ENCODE measurements at regions not wholly inside any gene's neighbourhood (a gene's known extent, or its start where the extent isn't known, plus 50 kb on each side); places are given as distances from the start of the nearest gene placed in this dataset.

- no peak for TF ChIP-seq POLR2AphosphoS5 (IDR thresholded peaks at IDR 0.05)
- TF ChIP-seq EP300 (IDR thresholded peaks at IDR 0.05), result no peak
- TF ChIP-seq, protein P1, sequence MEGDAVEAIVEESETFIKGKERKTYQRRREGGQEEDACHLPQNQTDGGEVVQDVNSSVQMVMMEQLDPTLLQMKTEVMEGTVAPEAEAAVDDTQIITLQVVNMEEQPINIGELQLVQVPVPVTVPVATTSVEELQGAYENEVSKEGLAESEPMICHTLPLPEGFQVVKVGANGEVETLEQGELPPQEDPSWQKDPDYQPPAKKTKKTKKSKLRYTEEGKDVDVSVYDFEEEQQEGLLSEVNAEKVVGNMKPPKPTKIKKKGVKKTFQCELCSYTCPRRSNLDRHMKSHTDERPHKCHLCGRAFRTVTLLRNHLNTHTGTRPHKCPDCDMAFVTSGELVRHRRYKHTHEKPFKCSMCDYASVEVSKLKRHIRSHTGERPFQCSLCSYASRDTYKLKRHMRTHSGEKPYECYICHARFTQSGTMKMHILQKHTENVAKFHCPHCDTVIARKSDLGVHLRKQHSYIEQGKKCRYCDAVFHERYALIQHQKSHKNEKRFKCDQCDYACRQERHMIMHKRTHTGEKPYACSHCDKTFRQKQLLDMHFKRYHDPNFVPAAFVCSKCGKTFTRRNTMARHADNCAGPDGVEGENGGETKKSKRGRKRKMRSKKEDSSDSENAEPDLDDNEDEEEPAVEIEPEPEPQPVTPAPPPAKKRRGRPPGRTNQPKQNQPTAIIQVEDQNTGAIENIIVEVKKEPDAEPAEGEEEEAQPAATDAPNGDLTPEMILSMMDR (IDR thresholded peaks at IDR 0.05), result no peak
Observed at GRCh38 chr4:19117022-19117421, 1095.5 kb upstream of the LCORL start.
